Activated effector memory CD4-positive, alpha-beta T cell treated with anti-CD3 and anti-CD28 coated beads, Interleukin-2, amount 50 U/mL, for 16 hours (primary cell): ENCODE measurements at regions not wholly inside any gene's neighbourhood (a gene's known extent, or its start where the extent isn't known, plus 50 kb on each side); places are given as distances from the start of the nearest gene placed in this dataset.

Experiments used
- DNase-seq: peaks from one replicate; pipeline ENCODE4 v3.0.0-alpha.2; 2020

DNA sequence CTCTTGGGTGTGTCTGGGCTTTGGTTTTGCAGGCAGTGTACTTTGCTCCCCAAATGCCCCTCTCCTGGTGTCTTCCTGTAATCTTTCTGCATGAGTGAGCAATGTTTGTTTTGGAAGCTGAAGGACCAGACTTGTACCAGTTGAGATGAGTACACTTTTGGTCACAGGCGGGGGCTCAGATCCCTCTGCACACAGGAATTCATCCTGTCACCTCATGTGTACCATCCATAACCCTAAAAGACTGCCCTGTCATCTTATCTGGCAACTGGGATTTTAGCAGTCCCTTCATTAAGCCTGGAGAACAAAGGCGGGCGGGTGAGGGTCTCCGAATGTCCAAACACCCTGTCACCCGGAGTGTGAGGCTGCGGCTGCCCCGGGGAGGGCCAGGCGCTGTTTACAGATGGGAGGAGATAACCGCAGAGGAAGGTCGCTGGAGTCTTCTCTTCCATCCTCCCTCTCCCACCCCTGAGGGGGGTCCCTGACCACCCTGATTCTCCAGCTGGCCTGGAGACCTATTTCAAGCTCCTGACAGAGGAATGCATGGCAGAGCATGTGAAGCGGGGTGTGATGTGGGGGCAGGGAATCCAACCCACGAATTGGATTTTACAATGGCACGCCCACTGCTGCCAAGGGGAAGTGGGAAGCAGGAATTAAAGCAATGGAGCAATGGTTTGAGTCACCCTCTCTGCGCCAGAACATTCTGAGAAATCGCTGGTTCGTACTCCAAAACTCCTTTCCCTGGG is 158.2 kb upstream of the MYCN start:
- DNase-seq: peak; percentile 37

DNA sequence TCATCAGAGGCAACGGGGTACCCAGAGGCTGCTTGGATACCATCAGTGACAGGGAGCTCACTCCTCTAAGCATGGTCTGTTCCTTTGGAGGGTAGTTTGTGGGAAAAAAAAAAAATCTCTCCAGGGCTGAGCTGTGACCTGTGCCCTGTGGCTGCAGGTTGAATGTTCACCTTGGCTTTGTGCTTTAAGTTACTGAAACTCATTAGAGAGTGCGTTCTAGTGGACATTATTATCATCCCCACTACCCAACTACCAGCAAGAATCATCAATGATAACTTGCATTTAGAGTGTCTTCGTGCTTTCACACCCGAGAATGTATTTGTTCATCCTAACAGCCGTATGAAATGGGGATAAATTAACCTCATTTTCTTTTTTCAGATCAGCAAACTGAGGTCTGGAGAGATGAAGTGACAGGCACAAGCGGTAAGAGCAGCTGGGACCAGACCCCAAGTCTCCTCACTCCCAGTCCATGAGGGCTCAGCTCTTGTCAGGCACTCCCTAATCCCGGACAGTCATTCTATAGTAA is 157.5 kb upstream of the MYCN start:
- no peak for DNase-seq

DNA sequence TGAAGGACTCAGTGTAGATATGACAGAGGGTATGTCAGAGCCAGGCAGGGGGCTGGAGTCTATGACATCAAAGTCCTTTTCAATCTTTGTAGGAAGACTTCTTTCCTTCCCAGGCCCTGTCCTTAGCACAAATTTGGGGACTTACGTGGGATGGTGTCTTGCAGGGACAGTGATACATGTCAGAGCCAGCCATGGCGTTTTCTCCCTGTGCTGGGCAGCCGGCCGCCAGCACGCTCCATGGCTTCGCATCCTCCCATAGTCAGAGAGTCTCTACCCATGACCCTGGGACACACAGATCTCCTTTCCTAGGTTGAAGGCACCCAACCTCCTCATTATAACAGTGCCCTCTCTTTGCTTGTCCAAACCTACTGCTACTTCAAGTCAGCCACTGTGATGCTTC is 156.9 kb upstream of the MYCN start:
- no peak for DNase-seq

DNA sequence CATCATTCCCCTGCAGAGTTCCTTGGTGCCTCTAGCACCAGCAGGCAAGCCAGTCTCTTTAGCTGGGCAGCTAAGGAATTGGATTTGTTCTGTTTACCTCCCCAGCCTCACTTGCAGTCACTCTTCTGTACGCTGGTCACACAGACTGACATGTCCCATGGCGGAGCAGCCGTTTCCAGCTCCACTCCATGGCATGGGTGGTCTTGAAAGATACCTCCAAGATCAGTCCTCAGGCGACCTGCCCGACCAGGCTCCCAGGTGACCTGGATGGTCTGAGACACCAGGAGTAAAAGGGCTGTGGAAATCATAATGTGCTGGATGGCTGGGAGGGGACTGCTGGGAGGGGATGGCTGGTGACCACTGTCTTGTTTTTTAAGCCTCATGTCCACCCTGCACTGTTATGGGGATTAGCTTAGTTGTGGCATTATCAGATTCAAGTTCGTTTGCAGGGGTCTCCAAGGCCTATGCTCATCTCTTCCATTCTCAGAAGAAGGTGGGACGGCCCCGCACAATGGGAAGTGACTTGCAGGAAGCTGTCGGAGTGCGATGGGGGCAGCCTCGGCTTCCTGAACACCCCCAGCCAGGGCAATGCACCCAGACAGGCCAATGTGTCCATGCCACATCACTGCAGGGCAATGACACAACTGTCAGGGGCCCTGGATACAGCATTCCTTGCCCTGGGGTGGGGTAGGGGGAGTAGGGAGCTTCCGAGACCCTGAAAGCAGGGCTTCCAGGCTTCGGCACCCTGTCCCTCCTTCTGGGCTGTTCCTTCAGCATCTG is 156.1 kb upstream of the MYCN start:
- DNase-seq: no peak

DNA sequence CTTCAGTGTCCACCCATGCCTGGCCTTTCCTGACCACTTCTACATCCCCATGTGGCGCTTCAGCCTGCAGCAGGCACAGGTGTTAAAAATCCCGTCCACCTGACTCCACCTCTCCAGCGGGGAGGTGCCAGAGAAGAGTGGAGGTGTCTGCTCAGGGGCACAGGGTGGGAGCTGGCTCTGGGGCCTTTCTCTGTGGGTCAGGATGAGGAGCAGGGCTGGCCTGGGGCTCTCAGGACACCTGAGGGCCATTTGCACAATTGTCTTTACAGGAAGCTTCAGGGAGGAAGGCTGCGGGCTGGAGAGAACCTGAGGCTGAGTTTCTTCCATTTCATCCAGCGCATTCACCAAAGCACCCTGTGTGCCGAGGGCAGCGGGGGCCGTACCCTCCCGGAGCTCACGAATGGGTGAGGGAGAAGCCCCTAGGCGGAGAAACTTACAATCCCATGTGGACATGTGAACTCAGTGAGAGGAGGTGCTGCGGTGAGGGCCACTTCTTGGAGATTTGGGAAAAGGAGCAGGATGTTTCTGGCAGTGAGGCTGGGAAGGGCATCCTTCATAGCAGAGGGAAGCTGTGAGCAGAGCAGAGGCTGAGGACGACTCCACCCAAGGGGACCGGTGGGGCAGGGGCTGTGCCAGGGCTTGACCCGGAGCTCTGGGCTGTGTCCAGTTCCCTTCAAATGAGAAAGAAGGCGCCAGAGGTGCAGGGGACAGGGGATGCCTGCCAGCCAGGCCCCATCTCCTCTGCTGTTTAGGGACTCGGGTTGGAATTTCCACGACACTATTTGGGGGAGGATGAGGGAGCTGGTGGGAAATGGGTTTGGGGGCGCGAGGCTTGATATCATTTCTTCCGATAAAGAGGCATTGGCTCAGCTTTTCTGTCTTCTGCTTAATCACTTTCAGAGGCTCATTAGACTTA is 155.2 kb upstream of the MYCN start:
- DNase-seq: no peak

DNA sequence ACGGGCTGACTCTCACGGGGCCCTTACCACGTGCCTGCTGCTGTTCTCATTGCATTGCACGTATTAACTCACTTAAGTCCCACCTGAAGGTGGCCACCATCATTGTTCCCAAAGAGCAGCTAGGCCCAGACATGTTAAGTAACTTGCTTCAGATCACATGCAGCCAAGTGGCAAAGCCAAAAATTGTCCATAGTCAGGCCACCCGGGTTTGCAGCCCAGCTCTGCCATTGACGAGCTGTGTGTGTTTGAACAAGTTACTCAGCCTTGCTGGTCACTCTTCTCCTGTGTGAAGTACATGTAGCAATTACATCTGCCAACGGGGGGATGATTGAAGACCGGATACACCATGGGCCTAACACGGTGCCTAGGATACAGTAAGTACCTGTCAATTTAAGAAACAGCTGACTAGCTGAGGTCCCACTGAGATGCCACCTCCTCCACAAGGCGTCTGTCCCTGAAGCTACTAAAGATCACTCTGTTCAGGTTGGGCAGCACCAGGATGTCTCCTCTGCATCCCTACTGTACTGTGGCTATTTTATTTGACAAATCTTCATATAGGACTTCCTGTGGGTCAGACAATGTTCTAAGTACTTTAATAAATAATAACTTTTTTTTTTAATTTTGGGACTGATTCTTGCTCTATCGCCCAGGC is 154.2 kb upstream of the MYCN start:
- peak; percentile 14 for DNase-seq

DNA sequence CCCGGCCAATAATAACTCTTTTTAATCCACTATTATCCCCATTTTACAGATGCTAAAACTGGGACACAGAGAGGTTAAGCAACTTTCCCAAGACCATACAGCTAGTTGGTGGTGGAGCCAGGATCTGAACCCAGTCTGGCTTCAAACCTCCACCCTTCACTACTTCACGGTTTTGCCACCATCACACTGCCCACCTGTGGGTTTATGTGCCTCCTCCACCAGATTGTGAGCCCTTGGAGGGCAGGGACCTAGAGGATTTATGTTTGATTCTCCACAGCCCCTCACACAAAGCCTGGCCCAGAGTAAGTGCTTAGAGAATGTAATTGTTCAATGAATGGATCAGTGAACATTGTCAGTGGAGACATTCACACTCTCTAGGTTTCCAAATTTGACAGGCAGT is 153.4 kb upstream of the MYCN start:
- DNase-seq: no peak

DNA sequence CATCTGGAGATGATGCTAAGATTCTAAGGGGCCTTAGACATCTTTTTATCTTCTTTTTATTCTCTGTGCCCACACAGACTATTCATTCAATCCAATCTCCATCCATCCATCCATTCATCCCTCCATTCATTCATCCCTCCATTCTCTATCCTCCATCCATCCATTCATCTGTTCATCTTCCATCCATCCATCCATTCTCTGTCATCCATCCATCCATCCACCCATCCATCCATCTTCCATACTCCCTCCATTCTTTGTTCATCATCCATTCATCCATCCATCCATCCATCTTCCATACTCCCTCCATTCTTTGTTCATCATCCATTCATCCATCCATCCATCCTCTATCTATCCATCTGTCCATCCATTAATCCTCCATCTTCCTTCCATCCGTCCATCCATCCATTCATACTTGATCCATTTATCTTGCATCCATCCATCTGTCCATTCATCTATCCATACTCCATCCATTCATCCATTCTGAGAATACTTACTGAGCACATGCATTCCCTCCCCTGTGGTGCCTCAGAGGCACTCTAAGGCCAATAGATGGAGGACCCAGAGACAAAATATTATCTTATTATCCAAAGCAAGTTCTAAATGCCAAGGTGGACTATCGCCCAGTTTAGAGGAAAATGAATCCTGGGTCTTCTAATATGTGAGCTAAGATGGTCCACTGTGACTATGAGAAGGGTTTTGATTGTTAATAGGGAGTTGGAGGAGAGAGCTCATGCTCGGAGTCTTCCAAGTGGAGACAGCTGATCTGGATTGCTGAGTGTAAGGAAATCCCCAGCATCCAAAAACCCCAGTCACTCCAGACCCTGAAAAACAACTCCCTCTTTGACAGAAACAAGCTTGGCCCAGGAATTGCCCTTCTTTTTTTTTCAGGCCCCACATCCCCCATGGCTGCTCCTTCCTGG is 152.6 kb upstream of the MYCN start:
- DNase-seq: no peak

DNA sequence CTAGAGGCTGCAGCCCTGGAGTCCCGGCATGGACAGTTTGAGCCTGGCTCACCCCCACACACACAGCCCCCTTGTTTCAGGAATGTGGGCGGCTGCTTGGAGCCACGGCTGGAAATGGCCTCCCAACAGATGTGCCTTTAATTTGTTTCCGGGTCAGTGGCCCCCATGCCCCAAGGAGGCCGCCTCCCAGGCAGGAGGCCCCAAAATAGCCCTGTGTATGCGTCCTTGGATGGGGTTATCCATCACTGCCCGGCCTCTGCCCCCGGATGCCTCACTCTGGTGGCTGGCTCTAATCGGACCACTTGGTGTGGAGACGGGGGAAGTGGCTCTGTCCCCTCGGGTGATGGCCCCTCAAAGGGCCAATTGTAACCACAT is 151.9 kb upstream of the MYCN start:
- no peak for DNase-seq

DNA sequence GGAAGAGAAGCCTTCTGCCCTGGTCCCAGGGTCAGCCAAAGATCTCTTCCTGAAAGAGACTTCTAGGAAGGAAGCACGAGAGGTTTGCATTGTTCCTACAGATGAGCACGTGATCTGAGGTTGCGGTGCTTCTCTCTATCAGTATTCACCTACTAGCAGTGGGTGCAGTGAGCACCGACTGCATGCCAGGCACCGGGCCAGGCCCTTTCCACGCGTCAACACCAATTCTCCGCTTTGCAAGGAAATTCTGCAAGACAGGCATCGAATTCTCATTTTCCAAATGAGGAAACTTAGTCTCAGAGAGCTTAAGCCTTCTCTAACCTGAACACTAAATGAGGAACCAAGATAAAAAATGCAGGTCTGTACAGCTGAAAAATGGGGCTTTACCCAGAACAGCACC is 151.5 kb upstream of the MYCN start:
- DNase-seq: no peak

DNA sequence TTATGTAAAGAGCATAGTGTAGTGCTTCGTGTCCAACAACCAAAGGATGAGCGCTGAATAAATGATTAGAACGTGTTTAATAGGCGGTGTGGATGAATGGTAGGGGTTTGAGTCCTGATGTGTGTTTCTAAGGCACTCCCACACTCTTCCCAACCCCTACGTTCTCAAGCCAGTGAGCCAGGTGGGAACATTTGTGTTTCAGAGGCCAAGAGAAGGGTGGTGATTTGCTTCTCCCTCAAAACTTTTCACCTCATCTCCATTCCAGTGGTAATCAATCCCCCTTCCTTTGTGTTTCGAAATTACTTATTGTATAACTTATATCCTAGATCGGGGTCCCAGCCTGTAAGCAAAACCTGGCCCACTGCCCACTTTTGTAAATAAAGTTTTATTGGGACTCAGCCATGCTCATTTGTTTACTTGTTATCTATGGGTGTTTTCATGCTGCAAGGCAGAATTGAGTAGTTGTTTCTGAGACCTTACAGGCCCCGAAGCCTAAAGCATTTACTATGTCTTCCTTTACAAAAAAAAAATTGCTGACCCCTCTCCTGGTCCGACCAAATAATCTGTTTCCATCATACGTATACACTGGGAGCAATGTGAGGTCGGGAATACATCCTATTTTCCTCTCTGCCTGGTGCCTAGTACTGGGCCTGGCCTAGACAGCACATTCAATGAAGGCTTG is 150.8 kb upstream of the MYCN start:
- no peak for DNase-seq

DNA sequence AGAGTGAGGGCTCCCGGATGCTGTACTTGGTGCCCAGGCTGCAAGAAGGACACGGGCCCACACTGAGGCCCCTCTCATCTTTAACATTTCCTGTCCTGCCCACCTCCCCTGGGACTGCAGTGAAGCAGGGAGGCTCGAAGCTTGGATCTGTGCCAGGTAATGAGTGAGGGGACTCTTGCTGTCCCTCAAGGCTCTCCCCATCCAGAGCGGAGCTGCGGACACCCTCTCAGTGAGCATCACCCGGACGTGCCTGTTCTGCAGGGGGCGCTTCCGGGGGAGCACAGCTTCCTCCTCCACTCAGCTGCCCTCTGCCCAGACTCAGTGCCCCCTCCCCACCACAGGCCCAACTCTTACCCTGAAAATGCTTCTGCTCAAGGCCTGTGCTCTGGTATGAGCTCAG is 150.0 kb upstream of the MYCN start:
- peak; percentile 49 for DNase-seq

DNA sequence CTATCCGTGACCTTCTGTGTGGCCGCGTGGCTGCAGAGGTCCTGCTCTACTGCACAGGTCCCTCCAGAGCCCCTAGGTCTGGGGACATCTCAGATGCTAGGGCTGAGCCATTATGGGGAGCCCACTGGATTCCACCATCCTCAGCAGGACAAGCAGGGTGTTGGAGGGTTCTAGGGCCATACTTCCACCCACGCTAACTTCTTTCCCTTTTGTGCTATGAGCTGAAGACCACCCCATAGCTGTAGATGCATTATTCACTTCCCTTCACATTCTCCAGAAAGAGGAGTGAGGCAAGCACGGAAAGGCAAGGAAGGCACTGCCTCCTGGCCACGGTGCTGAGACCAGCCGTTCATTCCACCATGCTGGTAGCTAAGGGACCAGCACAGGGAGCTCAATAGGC is 149.5 kb upstream of the MYCN start:
- no peak for DNase-seq

DNA sequence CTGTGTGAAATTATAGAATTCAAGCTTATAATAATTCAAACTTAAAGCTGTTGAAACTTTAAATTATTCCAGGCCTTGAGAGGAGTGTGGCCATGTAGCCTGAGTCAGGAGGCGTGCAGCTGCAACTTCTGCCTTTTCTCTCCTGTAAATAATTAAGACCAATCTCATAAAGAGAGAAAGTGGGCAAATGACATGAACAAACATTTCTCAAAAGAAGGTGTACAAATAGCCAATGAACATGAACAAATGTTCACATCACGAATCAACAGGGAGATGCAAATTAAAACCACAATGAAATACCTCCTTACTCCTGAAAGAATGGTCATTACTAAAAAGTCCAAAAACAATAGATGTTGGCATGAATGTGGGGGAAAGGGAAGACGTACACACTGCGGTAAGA is 149.1 kb upstream of the MYCN start:
- DNase-seq: no peak

DNA sequence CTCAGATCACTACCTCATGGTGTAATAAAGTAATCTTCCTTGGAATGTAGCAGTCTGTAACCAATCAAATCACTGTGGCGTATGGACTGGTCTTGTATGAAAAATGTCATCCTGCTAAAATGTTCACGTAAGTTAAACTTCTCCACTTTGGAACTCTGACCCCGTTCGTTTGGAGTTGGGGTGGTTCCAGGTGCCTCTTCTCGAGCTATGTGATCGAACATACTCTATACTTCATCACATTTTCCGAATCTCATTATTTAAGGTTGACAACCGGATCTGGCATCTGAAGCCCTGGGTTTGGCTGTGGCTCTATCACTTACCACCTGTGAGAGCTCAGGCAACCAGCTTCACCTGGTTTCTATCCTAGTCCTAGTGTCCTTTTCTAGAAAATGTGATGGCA is 148.0 kb upstream of the MYCN start:
- no peak for DNase-seq

DNA sequence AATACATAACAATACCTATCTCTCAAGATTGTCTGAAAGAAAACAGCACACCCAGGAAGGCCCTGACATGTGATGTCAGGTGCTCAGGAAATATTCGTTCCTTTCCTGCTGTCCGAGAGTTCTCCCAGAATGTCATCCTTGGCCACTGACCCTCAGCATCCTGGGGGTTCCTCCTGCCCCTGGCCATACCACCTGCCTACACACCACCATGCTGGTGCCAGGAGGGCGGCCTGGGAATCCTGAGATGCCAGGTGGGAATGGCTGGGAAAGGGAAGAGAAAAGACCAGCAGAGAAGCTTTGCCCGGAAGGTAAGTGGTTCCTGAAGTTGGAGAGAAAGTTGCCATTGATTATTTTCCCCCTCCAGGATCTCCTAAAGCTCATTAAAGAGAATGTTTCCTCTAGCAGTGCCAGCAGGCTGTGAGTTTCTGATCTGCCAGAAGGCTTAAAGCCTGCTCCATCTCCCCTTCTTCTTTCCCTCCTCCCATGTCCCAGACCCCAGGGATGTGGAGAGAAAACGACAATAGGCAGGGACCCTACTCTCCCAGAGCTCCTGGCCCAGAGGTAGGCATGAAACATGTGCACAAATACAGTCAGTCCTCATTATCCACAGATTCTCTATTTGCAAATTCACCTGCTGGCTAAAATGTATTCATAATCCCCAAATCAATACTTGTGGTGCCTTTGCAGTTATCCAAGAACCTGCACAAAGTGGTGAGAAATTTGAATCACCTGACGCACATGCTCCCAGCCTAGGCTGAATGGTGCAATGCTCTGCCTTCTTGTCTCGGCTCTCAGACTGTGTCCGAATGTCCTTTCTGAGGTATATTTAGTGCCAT is 147.1 kb upstream of the MYCN start:
- DNase-seq: no peak

DNA sequence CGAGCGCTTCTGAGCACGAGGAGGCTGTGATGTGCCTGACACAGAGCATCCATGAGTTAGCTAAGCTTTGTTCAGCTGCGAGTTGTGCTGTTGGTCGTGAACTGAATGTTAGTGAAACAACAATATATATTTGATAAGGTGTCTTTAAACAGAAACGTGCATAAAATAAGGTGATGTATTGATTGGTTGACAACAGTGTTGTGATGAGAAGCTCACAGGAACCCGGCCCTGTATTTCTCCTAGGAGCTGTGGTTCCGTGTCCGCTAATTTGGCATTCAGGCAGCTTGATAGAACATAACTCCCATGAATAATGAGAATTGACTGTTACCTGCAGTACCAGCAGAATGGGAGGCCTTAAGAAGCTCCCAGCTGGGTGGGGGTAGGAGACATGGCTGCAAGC is 146.4 kb upstream of the MYCN start:
- no peak for DNase-seq

DNA sequence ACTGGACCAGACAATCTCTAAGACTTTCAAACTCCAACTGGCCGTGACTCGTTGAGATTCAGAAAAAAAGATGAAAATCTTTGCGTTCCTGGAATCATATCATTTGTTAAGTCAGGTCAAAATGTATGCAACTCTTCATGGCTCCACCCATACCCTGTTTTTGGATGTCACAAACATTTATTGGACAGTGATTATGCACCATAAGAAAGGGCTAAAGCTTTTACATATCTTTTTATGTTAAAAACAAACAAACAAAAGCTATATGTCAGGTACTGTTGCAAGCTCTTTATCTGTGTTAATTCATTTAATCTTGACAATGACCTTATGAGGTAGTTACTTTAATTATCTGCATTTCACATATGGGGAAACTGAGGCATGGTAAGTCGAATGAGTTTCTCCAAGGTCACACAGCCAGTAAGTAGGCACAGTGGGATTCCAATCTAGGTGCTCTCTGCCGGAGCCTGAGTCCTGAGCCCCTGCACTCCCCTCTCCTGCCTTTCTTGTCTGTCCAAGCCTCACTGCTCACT is 145.7 kb upstream of the MYCN start:
- peak; percentile 19 for DNase-seq

DNA sequence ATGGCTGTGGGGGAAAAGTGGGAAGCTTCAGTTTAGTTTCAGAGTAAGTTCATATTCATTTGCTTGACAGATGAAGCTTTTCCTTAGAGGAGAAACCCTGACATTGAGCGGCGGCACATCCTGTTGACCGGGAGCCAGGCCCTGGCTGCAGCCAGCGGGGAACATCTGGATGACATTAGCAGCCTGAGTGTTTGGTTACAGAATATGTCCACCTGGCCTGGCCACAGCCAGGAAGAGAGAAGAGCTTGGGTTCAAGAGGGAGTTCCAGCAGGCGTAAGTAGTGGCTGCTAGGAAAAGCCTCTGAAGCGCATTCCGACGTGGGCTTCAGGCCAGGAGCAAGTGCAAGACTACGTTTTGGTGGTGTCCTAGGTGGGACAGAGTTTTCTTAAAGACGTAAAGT is 144.9 kb upstream of the MYCN start:
- DNase-seq: no peak
